ENCODE measurements at regions not wholly inside any gene's neighbourhood (a gene's known extent, or its start where the extent isn't known, plus 50 kb on each side); places are given as distances from the start of the nearest gene placed in this dataset.
"Not testable (repeated sequence)": the region's sequence is repeated elsewhere in the genome, so short reads cannot be mapped to it uniquely, and the experiment has no call there.

DNA sequence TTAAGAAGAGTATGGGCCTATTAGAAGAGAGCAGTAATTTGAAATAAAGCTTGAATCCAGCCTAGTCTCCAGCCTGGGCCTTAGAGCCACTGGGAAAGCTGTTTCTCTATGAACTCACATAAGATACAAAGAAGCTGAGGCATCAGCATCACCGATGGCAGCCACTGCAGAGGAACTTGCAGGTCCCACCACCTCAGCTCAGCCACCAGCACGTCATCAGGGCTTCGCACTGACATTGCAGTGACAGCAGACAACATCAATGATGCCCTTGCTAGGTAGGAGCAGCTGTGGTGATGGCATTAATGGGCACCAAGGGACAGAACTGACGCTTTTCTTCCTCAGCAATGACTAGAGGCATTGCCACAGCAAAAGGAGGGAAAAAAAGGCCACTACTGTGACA is 67.7 kb upstream of the CDC42EP3 start:
- H3K4me3 ChIP-seq (ENCODE audit: low read depth, low read length) = no peak overlapping the region
- TF ChIP-seq, protein P1, sequence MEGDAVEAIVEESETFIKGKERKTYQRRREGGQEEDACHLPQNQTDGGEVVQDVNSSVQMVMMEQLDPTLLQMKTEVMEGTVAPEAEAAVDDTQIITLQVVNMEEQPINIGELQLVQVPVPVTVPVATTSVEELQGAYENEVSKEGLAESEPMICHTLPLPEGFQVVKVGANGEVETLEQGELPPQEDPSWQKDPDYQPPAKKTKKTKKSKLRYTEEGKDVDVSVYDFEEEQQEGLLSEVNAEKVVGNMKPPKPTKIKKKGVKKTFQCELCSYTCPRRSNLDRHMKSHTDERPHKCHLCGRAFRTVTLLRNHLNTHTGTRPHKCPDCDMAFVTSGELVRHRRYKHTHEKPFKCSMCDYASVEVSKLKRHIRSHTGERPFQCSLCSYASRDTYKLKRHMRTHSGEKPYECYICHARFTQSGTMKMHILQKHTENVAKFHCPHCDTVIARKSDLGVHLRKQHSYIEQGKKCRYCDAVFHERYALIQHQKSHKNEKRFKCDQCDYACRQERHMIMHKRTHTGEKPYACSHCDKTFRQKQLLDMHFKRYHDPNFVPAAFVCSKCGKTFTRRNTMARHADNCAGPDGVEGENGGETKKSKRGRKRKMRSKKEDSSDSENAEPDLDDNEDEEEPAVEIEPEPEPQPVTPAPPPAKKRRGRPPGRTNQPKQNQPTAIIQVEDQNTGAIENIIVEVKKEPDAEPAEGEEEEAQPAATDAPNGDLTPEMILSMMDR (IDR thresholded peaks at IDR 0.05; ENCODE audit: insufficient read depth, low read depth, low read length, missing control alignments) = no peak
- no peak for DNase-seq (ENCODE audit: low read depth)

DNA sequence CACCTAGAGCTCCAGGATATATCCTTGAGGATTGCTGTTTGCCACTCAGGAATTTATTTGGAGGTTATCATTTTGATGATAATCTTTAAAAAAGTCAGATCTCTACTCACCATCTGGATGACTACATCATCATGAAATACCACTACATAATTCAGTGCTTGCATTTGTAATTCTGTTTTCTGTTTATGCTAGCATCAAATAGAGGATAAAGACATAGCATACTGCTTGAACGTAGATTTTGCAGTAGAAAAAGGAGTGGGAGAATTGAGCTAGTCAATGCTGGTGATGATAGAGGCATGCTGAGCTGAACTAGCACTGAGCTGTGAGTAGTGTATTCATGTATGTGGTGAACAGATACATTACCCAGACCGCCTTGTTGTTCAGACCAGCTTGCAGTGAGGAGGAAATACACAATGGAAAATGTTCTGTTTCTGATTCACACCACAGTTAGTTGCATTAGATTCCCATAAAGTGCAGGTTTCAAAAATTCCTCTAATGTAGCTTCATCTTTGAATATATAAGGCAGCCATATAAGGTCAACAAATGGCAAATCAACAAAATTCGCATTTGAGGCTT is 68.8 kb upstream of the CDC42EP3 start:
- no peak overlapping the region for H3K4me3 ChIP-seq (ENCODE audit: low read depth, low read length)
- TF ChIP-seq, protein P1 (IDR thresholded peaks at IDR 0.05; ENCODE audit: insufficient read depth, low read depth, low read length, missing control alignments) = no peak
- DNase-seq (ENCODE audit: low read depth) = no peak

DNA sequence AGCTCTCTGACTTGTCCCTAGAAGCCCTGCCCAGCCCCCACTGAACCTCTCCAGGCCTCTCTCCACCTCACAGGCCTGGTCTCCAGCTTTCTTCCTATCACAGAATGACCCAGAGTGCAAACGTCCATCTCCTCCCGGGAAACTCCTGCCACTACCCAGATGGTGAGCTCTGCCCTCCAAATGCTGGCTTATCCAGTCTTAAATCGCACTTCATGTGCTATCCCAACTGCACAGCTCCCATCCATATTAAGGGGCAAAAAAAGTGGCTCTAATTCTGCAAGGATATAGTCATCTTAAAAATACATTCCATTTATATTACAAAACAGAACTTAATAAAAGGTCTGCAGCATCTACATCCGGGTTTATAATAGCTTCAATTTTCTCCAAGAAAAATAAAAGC is 70.8 kb upstream of the CDC42EP3 start:
- no peak overlapping the region for H3K4me3 ChIP-seq (ENCODE audit: low read depth, low read length)
- TF ChIP-seq, protein P1 (IDR thresholded peaks at IDR 0.05; ENCODE audit: insufficient read depth, low read depth, low read length, missing control alignments) = no peak
- DNase-seq (ENCODE audit: low read depth) = no peak

DNA sequence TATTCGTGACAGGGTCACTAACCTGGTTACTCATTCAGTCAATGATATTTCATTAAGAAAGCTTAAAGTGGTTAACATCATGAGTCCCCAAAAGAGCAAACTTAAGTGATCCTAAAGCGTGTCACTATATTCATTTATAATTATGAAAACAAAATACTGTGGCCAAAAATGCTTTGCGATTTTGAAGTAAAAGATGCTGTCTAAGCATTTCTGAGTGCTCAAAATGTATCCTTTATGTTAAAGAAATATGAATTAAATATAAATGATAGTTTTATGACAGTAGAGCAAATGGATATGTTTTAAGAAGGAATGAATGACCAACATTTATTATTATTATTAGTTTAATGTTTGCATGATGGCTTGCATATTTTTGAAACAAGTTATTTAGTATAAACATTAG is 72.6 kb upstream of the CDC42EP3 start:
- no peak overlapping the region for H3K4me3 ChIP-seq (ENCODE audit: low read depth, low read length)
- TF ChIP-seq, protein P1 (IDR thresholded peaks at IDR 0.05; ENCODE audit: insufficient read depth, low read depth, low read length, missing control alignments) = no peak
- DNase-seq (ENCODE audit: low read depth) = no peak

DNA sequence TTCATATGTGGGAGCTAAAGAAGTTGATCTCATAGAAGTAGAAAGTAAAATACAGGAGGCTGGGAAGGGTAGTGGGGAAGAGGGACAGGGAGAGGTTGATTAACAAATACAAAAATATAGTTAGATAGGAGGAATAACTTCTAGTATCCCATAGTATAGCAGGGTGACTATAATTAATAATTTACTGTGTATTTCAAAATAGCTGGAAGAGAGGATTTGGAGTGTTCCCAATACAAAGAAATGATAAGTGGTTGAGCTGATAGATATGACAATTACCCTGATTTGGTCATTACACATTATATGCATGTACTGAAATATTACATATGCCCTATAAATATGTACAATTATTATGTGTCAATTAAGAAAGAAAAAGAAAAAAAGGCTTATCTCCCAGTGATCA is 73.5 kb upstream of the CDC42EP3 start:
- DNase-seq (ENCODE audit: low read depth); H3K4me3 ChIP-seq (ENCODE audit: low read depth, low read length): not testable (repeated sequence)

DNA sequence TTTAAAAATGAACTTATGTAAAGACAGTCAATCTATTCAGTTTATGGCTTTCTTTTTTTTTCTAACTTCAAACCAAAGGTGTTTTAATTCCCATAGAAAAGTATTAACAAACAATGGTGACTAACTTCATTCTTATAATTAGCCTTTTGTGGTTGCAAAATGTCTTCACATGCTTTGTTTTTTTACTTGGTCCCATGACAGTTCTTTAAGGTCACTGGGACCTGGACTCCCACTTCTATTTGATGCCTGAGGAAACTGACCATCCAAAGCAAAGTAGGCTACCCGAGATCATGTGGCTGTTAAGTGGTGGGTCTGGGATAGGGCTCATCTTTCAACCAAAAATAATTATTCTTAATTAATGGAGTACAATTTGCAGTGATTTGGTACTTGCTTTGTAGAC is 74.6 kb upstream of the CDC42EP3 start:
- not testable (repeated sequence) for DNase-seq (ENCODE audit: low read depth); H3K4me3 ChIP-seq (ENCODE audit: low read depth, low read length)

DNA sequence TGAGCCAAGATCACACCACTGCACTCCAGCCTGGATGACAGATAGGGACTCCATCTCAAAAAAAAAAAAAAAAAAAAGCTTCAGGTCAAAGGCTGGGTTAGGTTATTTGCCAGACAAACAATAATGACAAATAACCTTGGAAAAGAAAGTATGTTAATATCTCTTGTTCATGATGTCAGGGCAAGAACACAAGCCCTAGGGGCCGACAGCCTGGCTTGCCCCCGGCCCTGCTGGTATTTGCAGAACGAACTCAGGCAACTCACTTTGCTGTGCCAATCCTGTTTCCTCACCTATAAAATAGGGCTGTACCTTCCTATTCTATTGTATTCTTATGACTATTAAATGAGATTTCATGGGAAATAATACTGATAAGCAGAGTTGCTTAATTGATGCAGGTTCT is 75.4 kb upstream of the CDC42EP3 start:
- DNase-seq (ENCODE audit: low read depth) = no peak
- TF ChIP-seq, protein P1 (IDR thresholded peaks at IDR 0.05; ENCODE audit: insufficient read depth, low read depth, low read length, missing control alignments) = no peak
- H3K4me3 ChIP-seq (ENCODE audit: low read depth, low read length) = no peak overlapping the region

DNA sequence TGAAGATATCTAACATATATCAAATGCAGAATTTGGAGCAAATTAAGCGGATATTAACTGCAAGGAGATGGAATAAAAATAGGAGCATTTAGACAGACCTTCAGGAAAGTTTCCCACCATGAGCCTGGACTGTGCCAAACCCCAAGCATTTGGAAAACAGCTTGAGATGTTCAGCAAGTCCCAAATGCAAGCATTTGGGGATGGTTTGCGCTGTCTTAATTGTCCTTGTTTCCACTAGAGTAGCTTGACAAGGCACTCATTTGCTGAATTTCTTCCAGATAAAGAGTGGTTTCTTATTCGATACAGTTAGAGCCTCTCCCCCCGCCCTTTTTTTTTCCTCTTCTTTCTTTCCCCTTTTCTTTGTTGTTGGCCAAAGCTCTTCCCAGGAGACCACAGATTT is 77.1 kb upstream of the CDC42EP3 start:
- no peak overlapping the region for H3K4me3 ChIP-seq (ENCODE audit: low read depth, low read length)
- TF ChIP-seq, protein P1 (IDR thresholded peaks at IDR 0.05; ENCODE audit: insufficient read depth, low read depth, low read length, missing control alignments) = no peak
- no peak for DNase-seq (ENCODE audit: low read depth)

DNA sequence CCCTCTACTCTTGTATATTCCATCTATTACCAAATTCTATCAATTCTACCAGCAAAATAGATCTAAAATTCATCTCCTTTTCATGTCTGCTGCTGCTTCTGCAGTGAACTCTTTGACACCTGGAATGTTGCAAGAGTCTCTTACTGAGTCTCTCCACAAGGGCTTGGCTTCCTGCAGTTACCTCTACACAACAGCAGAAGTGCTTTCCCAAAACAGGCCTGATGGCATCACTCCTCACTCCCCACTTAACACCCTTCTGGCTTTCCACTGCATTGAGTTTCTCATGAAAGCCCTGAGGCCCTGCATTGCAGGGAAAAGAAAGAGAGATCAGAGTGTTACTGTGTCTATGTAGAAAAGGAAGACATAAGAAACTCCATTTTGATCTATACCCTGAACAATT is 78.8 kb upstream of the CDC42EP3 start:
- not testable (repeated sequence) for DNase-seq (ENCODE audit: low read depth); H3K4me3 ChIP-seq (ENCODE audit: low read depth, low read length)

Measured in GM12865 (cell line).